GM12891 (cell line): ENCODE measurements at regions not wholly inside any gene's neighbourhood (a gene's known extent, or its start where the extent isn't known, plus 50 kb on each side); places are given as distances from the start of the nearest gene placed in this dataset.

ENCODE experiments used
- DNase-seq: peaks from one replicate; pipeline ENCODE4 v3.0.0; 2011; ENCODE audit warnings: low spot score; ENCODE audit not compliant: insufficient read length
- FAIRE-seq: peaks from 2 replicates; lab custom pipeline; 2011; peaks lifted over from hg19 to GRCh38; lab: Jason Lieb, UNC
- PAX5 ChIP-seq: IDR thresholded peaks from 2 replicates; pipeline ENCODE4 v1.6.1; 2011; ENCODE audit warnings: low read length, moderate library complexity, mild to moderate bottlenecking; ENCODE audit not compliant: insufficient read depth, severe bottlenecking
- POLR2A ChIP-seq: IDR thresholded peaks from 2 replicates; pipeline ENCODE4 v1.6.1; 2011; ENCODE audit warnings: low read depth, low read length, control low read depth
- POLR2AphosphoS5 ChIP-seq: IDR thresholded peaks from 2 replicates; pipeline ENCODE4 v1.6.1; 2011; ENCODE audit warnings: low read depth, low read length, control low read depth
- POU2F2 ChIP-seq: IDR thresholded peaks from 2 replicates; pipeline ENCODE4 v1.6.1; 2011; ENCODE audit warnings: low read depth, mild to moderate bottlenecking, control low read depth, low read length, moderate library complexity
- SPI1 ChIP-seq: IDR thresholded peaks from 2 replicates; pipeline ENCODE4 v1.6.1; 2011; ENCODE audit warnings: low read depth, low read length, control low read depth
- TAF1 ChIP-seq: IDR thresholded peaks from 2 replicates; pipeline ENCODE4 v1.6.1; 2011; ENCODE audit warnings: low read depth, low read length, control low read depth

DNA sequence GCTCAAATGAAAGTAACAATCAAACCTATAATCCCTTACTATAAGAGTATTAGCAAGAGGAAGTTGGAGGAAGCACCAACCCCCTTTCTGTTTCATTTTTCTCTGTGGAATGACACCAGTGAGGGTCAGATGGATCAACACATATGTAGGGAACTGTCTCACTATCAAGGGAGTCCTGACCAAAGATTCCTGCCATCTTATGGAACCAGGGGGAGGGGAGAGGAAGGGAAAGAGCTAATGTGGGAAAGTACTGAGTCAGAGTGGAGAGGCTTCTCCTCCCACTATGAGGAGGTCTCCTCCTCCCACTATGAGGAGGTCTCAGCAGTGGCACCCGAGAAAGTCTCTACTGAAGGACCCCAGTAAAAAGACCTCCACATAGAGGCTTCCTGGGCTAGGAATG is 73.3 kb upstream of the PCSK1 start:
- FAIRE-seq (no peak), DNase-seq (no peak)
- TF ChIP-seq PAX5, result no peak
- no peak for TF ChIP-seq POU2F2
- no peak for TF ChIP-seq SPI1
- TF ChIP-seq POLR2AphosphoS5, result no peak
- TF ChIP-seq TAF1, result no peak
- no peak for TF ChIP-seq POLR2A

DNA sequence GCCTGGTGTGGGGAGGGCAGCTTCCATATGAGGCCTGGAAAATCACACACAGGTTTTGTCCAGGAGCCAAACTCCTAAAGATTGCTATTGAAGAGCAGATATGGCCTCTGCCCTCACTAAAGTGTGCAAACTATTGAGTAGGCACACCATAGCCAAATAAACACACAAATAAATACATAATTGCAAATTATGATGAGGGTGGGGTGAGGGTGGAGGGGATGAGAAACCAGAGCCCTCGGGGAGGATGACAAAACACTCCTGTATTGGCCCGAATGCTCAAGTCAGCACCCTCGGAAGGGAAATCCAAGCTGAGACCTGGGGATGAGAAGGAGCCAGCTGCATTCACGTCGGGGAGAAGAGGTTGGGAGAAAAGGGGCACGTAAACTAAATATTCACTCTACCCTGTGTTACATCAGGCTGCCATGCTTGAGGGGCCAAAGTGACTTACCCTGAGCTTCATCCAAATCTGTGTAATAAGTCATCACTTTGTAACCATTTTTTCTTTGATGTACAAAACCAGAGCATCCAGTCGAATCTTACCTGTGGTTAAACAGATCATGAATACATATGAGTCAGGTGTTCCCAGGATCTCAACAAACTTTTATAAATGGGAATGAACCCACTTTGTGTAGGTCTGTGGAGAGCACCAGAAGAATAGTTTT is 73.9 kb upstream of the PCSK1 start:
- TF ChIP-seq PAX5 (no peak), POLR2AphosphoS5 (no peak), SPI1 (no peak), POU2F2 (no peak), TAF1 (no peak), POLR2A (no peak)
- DNase-seq (no peak), FAIRE-seq (no peak)

DNA sequence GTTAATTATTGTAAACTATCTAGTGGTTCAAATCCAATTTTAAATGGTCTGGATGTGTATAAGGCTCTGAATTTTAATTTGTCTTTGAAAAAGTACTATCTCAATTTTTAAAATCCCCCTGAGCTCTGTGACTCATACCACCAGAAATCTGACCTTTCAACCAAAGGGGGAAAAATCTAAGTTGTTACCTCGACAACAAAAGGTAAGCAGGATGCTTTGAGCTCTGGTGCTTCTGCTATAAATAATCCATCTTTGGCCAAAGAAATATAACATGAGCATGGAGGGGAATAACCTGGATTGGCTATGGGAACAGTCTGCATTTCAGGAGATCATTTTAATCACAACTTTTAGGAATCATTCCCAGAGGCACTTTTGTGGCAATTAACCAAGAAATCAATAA is 76.3 kb upstream of the PCSK1 start:
- FAIRE-seq (no peak), DNase-seq (no peak)
- TF ChIP-seq POLR2A (no peak), PAX5 (no peak), SPI1 (no peak)

DNA sequence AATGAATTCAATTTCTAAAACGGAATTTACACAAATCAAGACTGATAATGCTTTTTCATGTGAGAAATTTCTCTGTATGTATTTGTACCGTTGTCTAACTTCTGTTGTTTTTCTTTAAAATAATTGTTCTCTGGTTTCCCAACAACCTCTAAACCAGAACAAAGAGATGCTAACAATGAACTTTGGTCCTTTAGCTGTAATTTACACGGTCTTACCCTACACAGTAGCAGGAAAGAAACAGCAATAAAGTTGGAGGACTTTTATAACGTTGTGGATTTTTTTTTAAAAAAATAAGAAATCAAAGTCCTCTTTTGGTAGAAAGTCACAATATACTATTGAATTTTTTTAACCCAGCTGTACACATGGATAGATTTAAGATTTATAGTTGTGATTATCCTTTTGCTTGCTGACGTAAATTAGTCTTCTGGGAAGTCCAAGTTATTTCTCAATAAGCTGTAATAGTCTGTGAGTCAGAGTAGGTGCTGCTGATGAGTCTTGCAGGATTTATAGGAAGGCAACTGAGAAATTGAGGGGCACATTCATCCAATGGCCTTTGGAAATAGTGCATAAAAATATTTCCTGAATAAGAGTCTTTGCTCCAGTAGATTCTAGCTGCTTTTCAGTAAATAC is 76.8 kb upstream of the PCSK1 start:
- FAIRE-seq (no peak), DNase-seq (no peak)
- TF ChIP-seq POLR2AphosphoS5 (no peak), POU2F2 (no peak), PAX5 (no peak), POLR2A (no peak), TAF1 (no peak), SPI1 (no peak)

DNA sequence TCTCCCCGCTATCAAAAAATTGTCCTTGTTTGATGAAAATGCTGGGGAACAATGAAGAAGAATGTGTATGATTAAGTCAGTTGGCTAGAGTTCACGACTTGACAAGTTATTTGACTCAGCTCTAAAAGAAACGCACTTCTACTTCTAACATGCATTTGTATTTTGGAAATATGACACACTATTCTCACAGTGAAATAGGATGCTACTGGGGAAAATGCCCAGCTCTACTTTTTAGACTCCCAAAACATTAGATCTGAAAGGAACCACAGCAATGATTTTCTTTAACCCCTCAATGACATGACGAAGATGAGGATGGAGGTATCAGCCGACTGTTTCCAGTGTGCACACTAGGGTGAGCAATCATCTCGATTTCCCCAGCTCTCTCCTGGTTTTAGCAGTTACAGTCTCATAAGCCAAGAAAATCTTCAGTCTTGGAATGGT is 83.6 kb upstream of the PCSK1 start:
- no peak for FAIRE-seq
- TF ChIP-seq TAF1, result no peak
- no peak for TF ChIP-seq POLR2AphosphoS5
- no peak for TF ChIP-seq POU2F2
- TF ChIP-seq PAX5, result no peak
- TF ChIP-seq POLR2A, result no peak
- TF ChIP-seq SPI1, result no peak
- DNase-seq, result no peak

DNA sequence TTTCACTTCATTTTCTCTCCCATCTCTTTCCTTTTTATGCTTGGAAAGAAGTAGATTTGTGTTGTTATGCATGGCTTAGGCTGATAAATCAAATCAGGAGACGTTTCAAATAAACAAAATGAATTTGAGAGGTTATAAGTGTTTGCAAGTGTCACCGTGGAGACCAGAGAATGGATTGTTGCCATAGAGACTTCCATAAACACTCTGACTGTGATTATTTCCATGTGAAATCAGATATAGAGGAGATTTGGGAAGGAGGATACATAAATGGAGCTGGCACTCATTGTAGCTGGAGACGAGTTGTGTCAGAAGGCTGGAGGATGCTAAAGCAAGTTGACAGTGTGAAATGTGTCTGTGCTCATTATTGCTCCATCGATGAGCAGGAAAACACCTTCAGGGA is 84.2 kb upstream of the PCSK1 start:
- FAIRE-seq (no peak), DNase-seq (no peak)
- TF ChIP-seq TAF1 (no peak), POU2F2 (no peak), POLR2A (no peak), SPI1 (no peak), PAX5 (no peak)

DNA sequence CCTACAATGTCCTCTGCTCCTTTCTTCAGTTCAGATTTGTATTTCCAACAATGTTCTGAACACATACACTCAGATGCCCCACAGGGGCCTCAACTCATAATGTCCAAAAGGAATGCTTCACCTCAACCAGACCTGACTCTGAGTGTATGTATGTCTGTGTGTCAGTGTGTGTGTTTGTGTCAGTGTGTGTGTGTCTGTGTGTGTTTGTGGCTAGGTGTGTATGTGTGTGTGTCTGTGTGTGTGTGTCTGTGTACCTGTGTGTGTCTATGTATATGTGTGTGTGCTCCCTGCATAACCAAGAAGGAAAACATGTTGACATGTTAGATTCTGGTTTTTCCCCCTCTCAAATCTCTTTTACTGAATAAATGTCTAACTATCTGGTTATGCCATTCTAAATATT is 87.3 kb upstream of the PCSK1 start:
- TF ChIP-seq POLR2AphosphoS5, result no peak
- TF ChIP-seq TAF1, result no peak
- FAIRE-seq (no peak), DNase-seq (no peak)

DNA sequence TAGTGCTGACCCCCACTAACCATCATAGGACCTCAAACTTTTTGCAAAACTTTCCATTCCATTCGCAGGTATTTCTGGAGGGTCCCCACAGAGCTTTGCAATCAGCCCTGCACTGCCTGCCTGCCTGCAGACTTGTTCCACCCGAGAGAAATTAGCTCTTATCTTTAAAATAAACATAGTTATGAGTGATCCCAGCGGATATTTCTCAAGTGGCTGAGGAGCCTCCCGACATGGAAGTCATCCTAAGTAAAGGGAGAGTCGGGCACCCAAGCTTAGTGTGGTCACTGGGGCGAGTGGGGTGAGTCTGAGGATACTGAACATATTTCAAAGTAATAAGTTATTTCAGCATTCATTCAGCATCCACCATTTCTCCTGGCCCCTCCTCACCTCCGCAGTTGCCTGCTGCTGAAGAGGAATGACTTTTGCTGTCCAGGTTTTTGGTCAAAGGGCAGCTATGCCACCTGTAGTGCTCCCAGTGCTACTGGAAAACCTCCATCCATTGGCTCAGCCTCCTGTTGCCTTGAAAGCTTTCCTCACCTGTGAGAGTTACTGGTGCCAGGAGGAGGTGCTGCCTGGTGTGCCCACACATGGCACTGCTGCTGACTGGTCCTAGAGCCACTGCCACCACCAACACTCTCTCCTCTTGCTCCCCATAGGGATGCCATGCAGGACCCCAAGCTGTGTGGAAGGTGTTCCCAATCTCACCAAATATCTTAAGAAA is 89.7 kb upstream of the PCSK1 start:
- TF ChIP-seq SPI1, result no peak
- no peak for TF ChIP-seq POLR2A
- no peak for TF ChIP-seq TAF1
- no peak for TF ChIP-seq POLR2AphosphoS5
- TF ChIP-seq POU2F2, result no peak
- no peak for TF ChIP-seq PAX5
- FAIRE-seq, result no peak

DNA sequence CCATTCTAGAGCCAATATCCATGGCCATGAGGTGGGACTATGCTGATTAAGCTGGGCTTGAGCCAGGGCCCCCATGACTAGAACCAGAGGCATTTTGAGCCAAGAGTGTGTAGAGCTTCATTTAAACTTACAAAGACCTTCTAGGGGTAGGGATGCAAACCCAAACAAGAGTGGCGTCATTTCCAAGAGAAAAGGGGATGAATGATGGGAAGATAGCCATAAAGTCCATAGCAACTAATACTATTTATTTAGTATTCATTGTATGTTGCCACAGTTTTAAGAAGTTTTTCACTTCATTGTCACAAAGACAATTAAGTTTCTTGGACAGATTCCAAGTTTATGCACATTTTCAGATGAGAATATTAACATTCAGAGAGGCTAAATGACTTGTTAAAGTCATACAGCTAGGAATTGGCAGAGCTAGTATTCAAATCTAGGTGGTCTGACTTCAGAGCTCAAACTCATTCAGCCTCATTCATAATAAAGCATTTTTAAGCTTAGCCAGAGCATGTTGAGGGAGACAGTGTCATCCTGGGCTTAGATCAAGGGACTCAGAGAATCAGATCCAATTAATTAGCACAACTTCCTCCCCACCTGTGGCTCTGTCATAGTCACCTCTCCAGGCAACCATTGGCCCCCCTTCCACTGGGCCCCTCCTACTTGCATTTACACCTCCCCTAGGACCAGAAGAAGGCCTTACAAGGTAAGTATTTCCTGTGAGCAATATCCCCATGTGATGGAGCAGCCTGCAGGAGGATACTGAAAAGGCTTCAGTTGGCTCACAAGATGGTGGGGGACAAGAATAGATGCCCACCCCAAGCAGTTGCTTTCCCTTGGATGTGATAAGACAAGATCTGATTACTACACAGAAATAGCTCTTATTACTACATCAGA is 95.0 kb upstream of the PCSK1 start:
- no peak for TF ChIP-seq PAX5
- no peak for TF ChIP-seq POLR2AphosphoS5
- no peak for TF ChIP-seq POU2F2
- no peak for FAIRE-seq
- DNase-seq, result no peak

More for the DNA sequence above, 89.7 kb upstream of the PCSK1 start:
- no peak for DNase-seq

DNA sequence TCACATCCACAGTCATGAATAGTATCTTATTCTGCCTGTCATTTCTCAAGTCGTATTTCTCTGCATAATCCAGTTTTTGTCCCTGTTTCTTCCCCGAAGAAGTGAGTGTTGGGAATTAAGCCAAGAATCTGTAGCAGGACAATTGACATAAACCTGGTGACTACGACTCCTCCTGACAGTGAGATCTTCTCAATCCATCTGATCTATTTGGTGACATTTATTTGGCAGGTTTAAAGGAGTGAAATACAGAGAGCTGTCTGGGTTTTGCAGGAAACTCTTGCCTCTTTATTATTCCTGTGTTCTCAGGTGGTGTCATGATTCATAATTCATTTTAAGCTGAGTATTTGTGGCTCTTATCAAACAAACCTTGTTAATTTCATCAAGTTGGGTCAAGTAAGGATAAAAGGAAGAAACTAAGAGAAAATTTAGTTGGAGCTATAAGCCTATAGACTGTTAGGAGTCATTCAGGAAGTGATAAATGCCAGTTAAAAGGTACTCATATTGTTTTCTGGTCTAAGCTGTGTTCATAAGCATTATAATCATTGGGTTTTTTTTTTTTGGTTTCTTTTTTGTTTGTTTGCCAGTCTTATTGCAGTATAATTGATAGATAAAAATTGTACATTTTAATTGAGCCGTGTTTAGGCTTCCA is 95.9 kb upstream of the PCSK1 start:
- TF ChIP-seq PAX5 (no peak), POLR2AphosphoS5 (no peak), TAF1 (no peak), POLR2A (no peak), POU2F2 (no peak), SPI1 (no peak)
- DNase-seq (no peak), FAIRE-seq (no peak)
